ENCODE measurements at regions not wholly inside any gene's neighbourhood (a gene's known extent, or its start where the extent isn't known, plus 50 kb on each side); places are given as distances from the start of the nearest gene placed in this dataset.
"Not testable (repeated sequence)": the region's sequence is repeated elsewhere in the genome, so short reads cannot be mapped to it uniquely, and the experiment has no call there.

DNA sequence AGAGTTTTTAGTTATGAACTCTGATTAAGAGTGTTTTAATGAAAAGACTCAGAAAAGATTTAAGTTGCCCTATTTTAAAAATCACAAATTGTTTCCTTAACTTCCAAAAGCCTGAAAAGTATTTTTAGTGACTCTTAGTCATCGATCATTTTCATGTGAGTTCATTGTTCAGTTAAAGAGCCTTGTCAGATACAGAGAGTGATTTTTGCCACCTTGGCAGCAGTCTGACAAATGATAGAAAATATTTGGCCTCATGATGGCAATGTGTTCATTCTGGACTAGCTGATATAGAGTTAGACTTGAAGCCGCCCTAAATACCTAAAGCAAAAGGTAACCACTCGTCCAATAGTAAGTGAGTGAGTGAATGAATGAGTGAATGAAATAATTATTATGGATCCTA, 225.8 kb downstream of the CPS1 start (continued):
- TF ChIP-seq, protein P1, sequence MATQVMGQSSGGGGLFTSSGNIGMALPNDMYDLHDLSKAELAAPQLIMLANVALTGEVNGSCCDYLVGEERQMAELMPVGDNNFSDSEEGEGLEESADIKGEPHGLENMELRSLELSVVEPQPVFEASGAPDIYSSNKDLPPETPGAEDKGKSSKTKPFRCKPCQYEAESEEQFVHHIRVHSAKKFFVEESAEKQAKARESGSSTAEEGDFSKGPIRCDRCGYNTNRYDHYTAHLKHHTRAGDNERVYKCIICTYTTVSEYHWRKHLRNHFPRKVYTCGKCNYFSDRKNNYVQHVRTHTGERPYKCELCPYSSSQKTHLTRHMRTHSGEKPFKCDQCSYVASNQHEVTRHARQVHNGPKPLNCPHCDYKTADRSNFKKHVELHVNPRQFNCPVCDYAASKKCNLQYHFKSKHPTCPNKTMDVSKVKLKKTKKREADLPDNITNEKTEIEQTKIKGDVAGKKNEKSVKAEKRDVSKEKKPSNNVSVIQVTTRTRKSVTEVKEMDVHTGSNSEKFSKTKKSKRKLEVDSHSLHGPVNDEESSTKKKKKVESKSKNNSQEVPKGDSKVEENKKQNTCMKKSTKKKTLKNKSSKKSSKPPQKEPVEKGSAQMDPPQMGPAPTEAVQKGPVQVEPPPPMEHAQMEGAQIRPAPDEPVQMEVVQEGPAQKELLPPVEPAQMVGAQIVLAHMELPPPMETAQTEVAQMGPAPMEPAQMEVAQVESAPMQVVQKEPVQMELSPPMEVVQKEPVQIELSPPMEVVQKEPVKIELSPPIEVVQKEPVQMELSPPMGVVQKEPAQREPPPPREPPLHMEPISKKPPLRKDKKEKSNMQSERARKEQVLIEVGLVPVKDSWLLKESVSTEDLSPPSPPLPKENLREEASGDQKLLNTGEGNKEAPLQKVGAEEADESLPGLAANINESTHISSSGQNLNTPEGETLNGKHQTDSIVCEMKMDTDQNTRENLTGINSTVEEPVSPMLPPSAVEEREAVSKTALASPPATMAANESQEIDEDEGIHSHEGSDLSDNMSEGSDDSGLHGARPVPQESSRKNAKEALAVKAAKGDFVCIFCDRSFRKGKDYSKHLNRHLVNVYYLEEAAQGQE (IDR thresholded peaks at IDR 0.05; ENCODE audit: unreplicated experiment) = no peak
- TF ChIP-seq POLR2AphosphoS5 (IDR thresholded peaks at IDR 0.05; ENCODE audit: low read depth) (no peak), NANOG (IDR thresholded peaks at IDR 0.05; ENCODE audit: borderline replicate concordance) (no peak), JUNB (IDR thresholded peaks at IDR 0.05; ENCODE audit: unreplicated experiment) (no peak), EZH2phosphoT487 (IDR thresholded peaks at IDR 0.05; ENCODE audit: unreplicated experiment) (no peak)

DNA sequence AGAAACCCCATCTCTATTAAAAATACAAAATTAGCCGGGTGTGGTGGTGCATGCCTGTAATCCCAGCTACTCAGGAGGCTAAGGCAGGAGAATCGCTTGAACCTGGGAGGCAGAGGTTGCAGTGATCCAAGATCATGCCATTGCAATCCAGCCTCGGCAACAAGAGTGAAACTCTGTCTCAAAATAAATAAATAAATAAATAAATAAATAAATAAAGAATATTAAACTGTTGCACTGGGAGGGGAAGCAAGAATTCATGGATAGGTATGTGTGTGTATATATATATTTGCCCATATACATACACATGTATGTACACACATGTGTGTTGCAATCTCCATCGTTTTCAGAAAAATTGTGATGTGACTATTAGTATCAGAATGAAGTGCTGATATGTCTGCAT, 231.4 kb downstream of the CPS1 start:
- not testable (repeated sequence) for H3K36me3 Mint-ChIP-seq (ENCODE audit: low read depth); H3K4me1 ChIP-seq (ENCODE audit: insufficient read depth); H4K20me1 ChIP-seq (replicated peaks; ENCODE audit: insufficient read depth); H3K9me3 Mint-ChIP-seq; H3K4me3 ChIP-seq; H2AFZ ChIP-seq; H3K27me3 ChIP-seq (ENCODE audit: insufficient read depth); H3F3A ChIP-seq (replicated peaks; ENCODE audit: low read depth); H3K36me3 ChIP-seq (ENCODE audit: insufficient read depth); H3K4me2 ChIP-seq; H3K27ac Mint-ChIP-seq; H3K4me3 Mint-ChIP-seq; H3K4me1 Mint-ChIP-seq; DNase-seq (ENCODE audit: low spot score); H3K27ac ChIP-seq (ENCODE audit: low read depth); H3K79me2 ChIP-seq (replicated peaks; ENCODE audit: insufficient read depth); ATAC-seq; H3K27me3 Mint-ChIP-seq (ENCODE audit: insufficient read depth, low read depth, poor library complexity); H3K9me2 ChIP-seq (ENCODE audit: insufficient read depth)

DNA sequence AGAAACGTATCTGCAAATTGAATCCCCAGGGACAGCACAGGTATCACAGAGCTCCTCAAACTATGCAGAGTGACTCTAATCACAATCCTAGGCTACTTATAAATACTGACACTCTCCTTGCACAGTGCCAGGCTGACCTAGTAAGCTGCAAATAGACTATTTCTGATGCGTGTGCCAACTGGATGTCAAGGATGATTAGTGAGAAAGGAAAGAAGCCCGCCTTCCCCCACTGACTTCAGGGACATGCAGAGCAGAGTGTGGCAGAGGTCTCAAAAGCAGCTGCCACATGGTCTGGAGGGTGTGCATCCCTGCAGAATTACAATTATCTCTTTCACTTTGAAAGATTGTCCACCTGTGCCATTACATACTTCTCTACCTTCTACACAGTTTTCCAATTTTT, 235.6 kb downstream of the CPS1 start:
- H3K4me3 Mint-ChIP-seq = no peak overlapping the region
- Histone ChIP-seq H3F3A (replicated peaks; ENCODE audit: low read depth) (no peaks in the 10 kb centered on the region), H3K4me2 (no peak overlapping the region), H3K27ac (ENCODE audit: low read depth) (no peak overlapping the region), H3K9me2 (ENCODE audit: insufficient read depth) (peaks cover 3% of the 10 kb centered on the region; the same call in 1 of the 2 replicates), H2AFZ (peak overlapping the region; percentile 64; the same call in 1 of the 2 replicates), H3K36me3 (ENCODE audit: insufficient read depth) (no peaks in the 10 kb centered on the region), H4K20me1 (replicated peaks; ENCODE audit: insufficient read depth) (no peaks in the 10 kb centered on the region), H3K4me3 (no peak overlapping the region), H3K79me2 (replicated peaks; ENCODE audit: insufficient read depth) (no peaks in the 10 kb centered on the region), H3K27me3 (ENCODE audit: insufficient read depth) (no peaks in the 10 kb centered on the region), H3K4me1 (ENCODE audit: insufficient read depth) (no peaks in the 10 kb centered on the region)
- no peaks in the 10 kb centered on the region for H3K36me3 Mint-ChIP-seq (ENCODE audit: low read depth)
- H3K4me1 Mint-ChIP-seq = no peaks in the 10 kb centered on the region
- H3K9me3 Mint-ChIP-seq = no peaks in the 10 kb centered on the region
- no peak for DNase-seq (ENCODE audit: low spot score)
- no peaks in the 10 kb centered on the region for H3K27me3 Mint-ChIP-seq (ENCODE audit: insufficient read depth, low read depth, poor library complexity)
- no peak for ATAC-seq
- H3K27ac Mint-ChIP-seq = no peak overlapping the region
- TF ChIP-seq CREB1 (CRISPR knock-in tag; IDR thresholded peaks at IDR 0.05; ENCODE audit: low read depth) = no peak
- TF ChIP-seq EZH2 (IDR thresholded peaks at IDR 0.05; ENCODE audit: low read depth, unreplicated experiment) = no peak
- TF ChIP-seq, protein P1 (IDR thresholded peaks at IDR 0.05; ENCODE audit: unreplicated experiment) = no peak
- TF ChIP-seq, protein P2, sequence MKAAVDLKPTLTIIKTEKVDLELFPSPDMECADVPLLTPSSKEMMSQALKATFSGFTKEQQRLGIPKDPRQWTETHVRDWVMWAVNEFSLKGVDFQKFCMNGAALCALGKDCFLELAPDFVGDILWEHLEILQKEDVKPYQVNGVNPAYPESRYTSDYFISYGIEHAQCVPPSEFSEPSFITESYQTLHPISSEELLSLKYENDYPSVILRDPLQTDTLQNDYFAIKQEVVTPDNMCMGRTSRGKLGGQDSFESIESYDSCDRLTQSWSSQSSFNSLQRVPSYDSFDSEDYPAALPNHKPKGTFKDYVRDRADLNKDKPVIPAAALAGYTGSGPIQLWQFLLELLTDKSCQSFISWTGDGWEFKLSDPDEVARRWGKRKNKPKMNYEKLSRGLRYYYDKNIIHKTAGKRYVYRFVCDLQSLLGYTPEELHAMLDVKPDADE (IDR thresholded peaks at IDR 0.05) = no peak
- TF ChIP-seq, protein P3, sequence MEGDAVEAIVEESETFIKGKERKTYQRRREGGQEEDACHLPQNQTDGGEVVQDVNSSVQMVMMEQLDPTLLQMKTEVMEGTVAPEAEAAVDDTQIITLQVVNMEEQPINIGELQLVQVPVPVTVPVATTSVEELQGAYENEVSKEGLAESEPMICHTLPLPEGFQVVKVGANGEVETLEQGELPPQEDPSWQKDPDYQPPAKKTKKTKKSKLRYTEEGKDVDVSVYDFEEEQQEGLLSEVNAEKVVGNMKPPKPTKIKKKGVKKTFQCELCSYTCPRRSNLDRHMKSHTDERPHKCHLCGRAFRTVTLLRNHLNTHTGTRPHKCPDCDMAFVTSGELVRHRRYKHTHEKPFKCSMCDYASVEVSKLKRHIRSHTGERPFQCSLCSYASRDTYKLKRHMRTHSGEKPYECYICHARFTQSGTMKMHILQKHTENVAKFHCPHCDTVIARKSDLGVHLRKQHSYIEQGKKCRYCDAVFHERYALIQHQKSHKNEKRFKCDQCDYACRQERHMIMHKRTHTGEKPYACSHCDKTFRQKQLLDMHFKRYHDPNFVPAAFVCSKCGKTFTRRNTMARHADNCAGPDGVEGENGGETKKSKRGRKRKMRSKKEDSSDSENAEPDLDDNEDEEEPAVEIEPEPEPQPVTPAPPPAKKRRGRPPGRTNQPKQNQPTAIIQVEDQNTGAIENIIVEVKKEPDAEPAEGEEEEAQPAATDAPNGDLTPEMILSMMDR (conservative IDR thresholded peaks at IDR 0.05; ENCODE audit: low read depth in 2 of 2) = no peak
- no peak for TF ChIP-seq STAT1 (IDR thresholded peaks at IDR 0.05; ENCODE audit: unreplicated experiment)
- no peak for TF ChIP-seq ZNF331 (CRISPR knock-in tag; IDR thresholded peaks at IDR 0.05; ENCODE audit: low read depth)
- no peak for TF ChIP-seq JUNB (IDR thresholded peaks at IDR 0.05; ENCODE audit: unreplicated experiment)
- no peak for TF ChIP-seq EZH2phosphoT487 (IDR thresholded peaks at IDR 0.05; ENCODE audit: unreplicated experiment)

Data from GM23338 (cell line).